CD8-positive, alpha-beta memory T cell (primary cell): ENCODE measurements at regions not wholly inside any gene's neighbourhood (a gene's known extent, or its start where the extent isn't known, plus 50 kb on each side); places are given as distances from the start of the nearest gene placed in this dataset.

Experiments used
- CTCF ChIA-PET: fragments of 350-600 bp; sonication (Branson Sonifier 250); formaldehyde crosslinking; loops from one replicate; lab custom pipeline; 2021; ENCODE audit warnings: antibody characterized with exemption; lab: Charles Lee
- POLR2A ChIA-PET: fragments of 350-600 bp; sonication (Branson Sonifier 250); formaldehyde crosslinking; loops from one replicate; lab custom pipeline; 2021; ENCODE audit warnings: antibody characterized with exemption; lab: Charles Lee
- DNase-seq, 5 donors: peaks; one replicate each; pipeline versions ENCODE4 v3.0.0 to v3.0.0-alpha.2; 2020 to 2022; ENCODE audit warnings: mixed read lengths in 1 of 5
- H3K27ac ChIP-seq: one replicate; pipeline ENCODE4 v1.7.0; 2013; ENCODE audit warnings: low read depth, mild to moderate bottlenecking, low read length, moderate library complexity
- H3K27me3 ChIP-seq: 2 replicates; pipeline ENCODE4 v1.7.0; 2013; ENCODE audit warnings: low read length, mild to moderate bottlenecking; ENCODE audit not compliant: insufficient read depth, poor library complexity, severe bottlenecking
- H3K36me3 ChIP-seq: 2 replicates; pipeline ENCODE4 v1.7.0; 2013; ENCODE audit warnings: mild to moderate bottlenecking, low read length, moderate library complexity; ENCODE audit not compliant: insufficient read depth
- H3K4me1 ChIP-seq: 2 replicates; pipeline ENCODE4 v1.7.0; 2013; ENCODE audit warnings: mild to moderate bottlenecking, low read length, moderate library complexity; ENCODE audit not compliant: insufficient read depth
- H3K4me3 ChIP-seq: 2 replicates; pipeline ENCODE4 v1.7.0; 2013; ENCODE audit warnings: mild to moderate bottlenecking, low read length
- H3K9me3 ChIP-seq: 2 replicates; pipeline ENCODE4 v1.7.0; 2013; ENCODE audit warnings: mild to moderate bottlenecking, low read length
- H3K27ac Mint-ChIP-seq, 8 donors: one replicate each; pipeline ENCODE4 v1.8.0; 2020 to 2021; ENCODE audit warnings: mixed read lengths in 8 of 8, mild to moderate bottlenecking in 6 of 8, inconsistent platforms in 3 of 8, moderate library complexity in 3 of 8
- H3K27me3 Mint-ChIP-seq, 2 donors: one replicate each; pipeline ENCODE4 v1.8.0; 2020 to 2021; ENCODE audit warnings: mixed read lengths in 2 of 2, mild to moderate bottlenecking in 1 of 2, moderate library complexity in 1 of 2
- H3K36me3 Mint-ChIP-seq, 3 donors: one replicate each; pipeline ENCODE4 v1.8.0; 2020 to 2021; ENCODE audit warnings: mixed read lengths in 3 of 3, inconsistent platforms in 1 of 3, mild to moderate bottlenecking in 1 of 3
- H3K4me1 Mint-ChIP-seq, 3 donors: one replicate each; pipeline ENCODE4 v1.8.0; 2020 to 2021; ENCODE audit warnings: mixed read lengths in 3 of 3, inconsistent platforms in 1 of 3, mild to moderate bottlenecking in 1 of 3
- H3K4me3 Mint-ChIP-seq, 7 donors: one replicate each; pipeline ENCODE4 v1.8.0; 2020 to 2021; ENCODE audit warnings: mixed read lengths in 7 of 7, mild to moderate bottlenecking in 6 of 7, moderate library complexity in 4 of 7, inconsistent platforms in 2 of 7
- H3K9me3 Mint-ChIP-seq, 5 donors: one replicate each; pipeline ENCODE4 v1.8.0; 2020 to 2022; ENCODE audit warnings: mixed read lengths in 5 of 5, mild to moderate bottlenecking in 3 of 5, moderate library complexity in 2 of 5, inconsistent platforms in 1 of 5

DNA sequence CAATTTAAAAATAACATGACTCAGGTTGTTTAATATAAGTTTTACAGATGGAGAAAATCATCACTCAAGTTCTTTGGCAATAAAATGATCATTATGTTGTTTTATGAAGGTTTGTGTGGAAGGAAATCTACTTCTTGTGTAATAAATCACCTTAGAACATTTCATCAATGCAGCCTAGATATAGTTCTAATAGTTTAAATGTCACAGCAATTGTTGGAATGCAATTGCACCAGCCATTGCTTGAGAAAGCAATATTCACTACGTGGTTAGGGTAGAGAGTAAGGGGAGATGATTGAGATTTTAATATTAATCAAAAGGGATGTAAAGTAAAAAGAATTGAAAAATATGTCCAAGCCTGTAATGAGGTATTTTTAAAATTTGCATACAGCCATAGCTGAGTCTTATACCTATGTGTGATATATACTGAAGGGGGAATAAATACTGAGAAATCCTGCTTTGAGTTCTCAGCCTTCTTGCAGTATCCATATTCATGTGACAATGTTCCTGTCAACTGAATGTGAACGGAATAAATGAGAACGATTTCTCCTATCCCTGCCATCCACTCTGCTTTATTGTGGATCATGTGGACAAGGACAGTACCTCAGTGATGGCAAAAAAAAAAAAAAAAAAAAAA, 257.9 kb downstream of the OTOL1 start:
- DNase-seq: no peak
- CTCF ChIA-PET: no interaction called here
- Mint-ChIP-seq H3K27me3 (no peaks in the 10 kb centered on the region), H3K9me3 (peaks cover 0 to 9% (median 3%) of the 10 kb centered on the region in 5 donors), H3K27ac (no peak overlapping the region), H3K36me3 (no peaks in the 10 kb centered on the region), H3K4me1 (no peaks in the 10 kb centered on the region), H3K4me3 (no peak overlapping the region)
- Histone ChIP-seq H3K27ac (no peak overlapping the region), H3K4me3 (no peak overlapping the region), H3K36me3 (no peaks in the 10 kb centered on the region), H3K27me3 (no peaks in the 10 kb centered on the region), H3K4me1 (no peaks in the 10 kb centered on the region), H3K9me3 (no peaks in the 10 kb centered on the region)
- POLR2A ChIA-PET: no interaction called here

DNA sequence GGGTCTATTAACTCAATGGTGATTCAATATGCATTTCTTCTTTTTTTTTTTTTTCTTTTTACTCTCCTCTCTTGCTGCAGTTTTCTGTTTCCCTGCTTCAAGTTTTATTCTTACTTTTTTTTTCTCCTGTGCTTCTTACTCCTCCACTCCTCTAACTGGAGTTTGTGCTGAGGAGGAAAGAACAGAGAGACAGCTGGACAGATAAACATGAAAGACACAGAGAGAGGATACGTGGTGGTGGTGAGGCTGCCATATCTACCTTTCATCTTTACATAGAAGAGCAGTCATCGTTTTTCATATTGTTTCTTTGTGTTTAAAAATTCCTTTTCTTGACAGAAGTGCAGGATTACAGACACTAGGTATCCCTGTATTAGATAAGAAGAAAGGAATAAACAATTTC, 262.8 kb downstream of the OTOL1 start:
- DNase-seq: no peak
- POLR2A ChIA-PET: no interaction called here
- no peak overlapping the region for H3K27ac Mint-ChIP-seq
- H3K27me3 Mint-ChIP-seq: no peaks in the 10 kb centered on the region
- no peak overlapping the region for H3K4me3 Mint-ChIP-seq
- Histone ChIP-seq H3K9me3 (no peaks in the 10 kb centered on the region), H3K36me3 (no peaks in the 10 kb centered on the region), H3K27me3 (no peaks in the 10 kb centered on the region), H3K27ac (no peak overlapping the region), H3K4me3 (no peak overlapping the region), H3K4me1 (no peaks in the 10 kb centered on the region)
- H3K36me3 Mint-ChIP-seq: no peaks in the 10 kb centered on the region
- peaks cover 0 to 7% (median 4%) of the 10 kb centered on the region in 5 donors for H3K9me3 Mint-ChIP-seq
- CTCF ChIA-PET: no interaction called here
- H3K4me1 Mint-ChIP-seq: no peaks in the 10 kb centered on the region

DNA sequence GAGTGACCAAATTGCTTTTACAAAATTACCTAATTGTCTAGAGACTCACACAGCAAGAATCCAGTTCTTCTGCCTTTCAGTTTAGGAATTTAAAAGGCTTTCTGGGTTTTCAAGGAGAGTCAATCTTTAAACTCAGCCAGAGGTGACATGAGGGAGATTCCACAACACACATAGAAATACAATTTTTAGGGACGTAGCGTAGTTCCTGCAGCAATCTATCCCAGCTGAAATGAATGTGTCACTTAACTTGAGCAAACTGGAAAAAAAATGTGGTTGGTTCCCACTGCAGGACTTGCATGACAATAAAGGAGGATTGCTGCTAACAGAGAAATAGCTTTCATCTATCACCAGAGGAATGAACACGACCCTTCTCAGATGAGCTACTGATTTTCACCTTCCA, 269.7 kb downstream of the OTOL1 start:
- no peak overlapping the region for H3K27ac Mint-ChIP-seq
- H3K27me3 Mint-ChIP-seq: no peaks in the 10 kb centered on the region
- POLR2A ChIA-PET: no interaction called here
- Histone ChIP-seq H3K27ac (no peak overlapping the region), H3K4me3 (no peak overlapping the region), H3K36me3 (no peaks in the 10 kb centered on the region), H3K9me3 (no peaks in the 10 kb centered on the region), H3K27me3 (no peaks in the 10 kb centered on the region), H3K4me1 (no peaks in the 10 kb centered on the region)
- CTCF ChIA-PET: no interaction called here
- DNase-seq: no peak
- no peak overlapping the region for H3K4me3 Mint-ChIP-seq
- no peaks in the 10 kb centered on the region for H3K4me1 Mint-ChIP-seq
- H3K9me3 Mint-ChIP-seq: peaks cover 0 to 4% (median 0%) of the 10 kb centered on the region in 5 donors
- H3K36me3 Mint-ChIP-seq: no peaks in the 10 kb centered on the region

DNA sequence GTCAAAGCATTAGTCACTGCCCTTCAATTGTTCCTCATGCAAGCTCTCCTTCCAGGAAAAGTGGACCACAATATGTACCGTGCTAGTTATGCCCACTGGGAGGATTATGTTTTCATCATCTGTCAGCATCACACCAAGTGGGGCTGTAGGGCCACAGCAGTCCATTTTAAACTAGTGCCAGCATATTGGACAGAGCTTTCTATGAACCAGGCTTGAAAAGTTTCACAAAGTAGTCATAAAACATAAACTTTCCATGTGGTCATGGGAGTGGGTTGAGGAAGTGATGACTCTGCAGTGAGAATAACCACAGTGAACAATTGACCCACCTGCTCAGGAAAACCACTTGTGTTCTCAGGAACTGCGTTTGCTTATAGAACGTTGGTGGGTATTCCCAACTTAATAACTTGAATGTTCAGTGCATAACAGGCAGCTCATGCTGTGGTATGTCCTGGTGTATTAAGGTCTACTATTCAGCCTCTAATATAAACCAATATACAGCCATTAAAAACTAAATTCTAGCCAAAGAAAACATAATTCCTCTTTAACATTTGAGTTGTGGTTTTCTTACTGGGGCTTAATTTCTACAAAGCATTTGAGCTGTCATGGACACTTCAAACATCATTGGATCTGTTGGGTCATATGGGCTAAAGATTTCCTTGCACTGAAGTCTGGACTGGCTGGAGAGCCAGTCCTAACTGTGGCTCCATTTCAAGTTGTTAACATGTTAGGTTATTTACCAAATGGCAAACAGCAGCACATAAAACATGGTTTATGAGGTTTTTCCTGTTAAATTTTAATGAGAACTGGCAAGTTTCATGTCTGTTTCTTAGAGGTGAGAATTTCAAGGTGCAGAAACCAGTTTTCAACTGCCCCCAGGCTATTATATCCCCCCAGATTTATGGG, 274.1 kb downstream of the OTOL1 start:
- Mint-ChIP-seq H3K27me3 (no peaks in the 10 kb centered on the region), H3K27ac (no peak overlapping the region), H3K4me1 (no peaks in the 10 kb centered on the region), H3K36me3 (no peaks in the 10 kb centered on the region), H3K4me3 (no peak overlapping the region), H3K9me3 (peaks cover 0 to 10% (median 1%) of the 10 kb centered on the region in 5 donors)
- no peaks in the 10 kb centered on the region for H3K27me3 ChIP-seq
- ChIA-PET CTCF (no interaction called here), POLR2A (interaction anchor here (0.5 kb wide), 1 partner anchor 291 kb away, joined by 6 read pairs; no protein-coding TSS in a partner anchor)
- H3K9me3 ChIP-seq: no peaks in the 10 kb centered on the region
- H3K4me3 ChIP-seq: no peak overlapping the region
- no peaks in the 10 kb centered on the region for H3K4me1 ChIP-seq
- H3K27ac ChIP-seq: no peak overlapping the region
- H3K36me3 ChIP-seq: no peaks in the 10 kb centered on the region
- DNase-seq: no peak

DNA sequence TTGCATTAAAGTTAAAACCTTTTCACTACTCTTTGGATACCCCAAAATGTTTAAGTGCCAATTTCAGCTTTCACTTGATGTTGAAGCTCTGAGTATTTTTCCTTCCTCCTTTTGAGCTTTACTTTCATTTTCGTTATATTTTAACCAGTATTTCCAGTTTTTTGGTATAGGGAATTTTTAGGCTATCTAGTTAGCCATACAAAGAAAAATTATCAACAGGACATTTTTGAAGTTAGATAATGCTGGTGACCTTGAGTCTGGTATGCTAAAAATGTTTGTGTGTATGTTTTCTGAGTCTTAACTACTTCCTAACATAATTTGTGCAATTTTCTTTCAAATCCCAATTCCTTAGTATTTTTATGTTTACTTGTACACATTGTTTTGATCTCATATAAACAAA, 284.8 kb downstream of the OTOL1 start:
- no peaks in the 10 kb centered on the region for H3K27me3 Mint-ChIP-seq
- H3K27ac ChIP-seq: no peak overlapping the region
- no peaks in the 10 kb centered on the region for H3K36me3 Mint-ChIP-seq
- POLR2A ChIA-PET: no interaction called here
- H3K4me1 Mint-ChIP-seq: no peaks in the 10 kb centered on the region
- H3K27ac Mint-ChIP-seq: no peak overlapping the region
- H3K9me3 Mint-ChIP-seq: peaks cover 0 to 20% (median 6%) of the 10 kb centered on the region in 5 donors
- no peak for DNase-seq
- H3K9me3 ChIP-seq: no peaks in the 10 kb centered on the region
- H3K4me3 Mint-ChIP-seq: no peak overlapping the region
- H3K4me1 ChIP-seq: no peaks in the 10 kb centered on the region
- no peaks in the 10 kb centered on the region for H3K27me3 ChIP-seq
- CTCF ChIA-PET: no interaction called here
- H3K4me3 ChIP-seq: no peak overlapping the region
- no peaks in the 10 kb centered on the region for H3K36me3 ChIP-seq

DNA sequence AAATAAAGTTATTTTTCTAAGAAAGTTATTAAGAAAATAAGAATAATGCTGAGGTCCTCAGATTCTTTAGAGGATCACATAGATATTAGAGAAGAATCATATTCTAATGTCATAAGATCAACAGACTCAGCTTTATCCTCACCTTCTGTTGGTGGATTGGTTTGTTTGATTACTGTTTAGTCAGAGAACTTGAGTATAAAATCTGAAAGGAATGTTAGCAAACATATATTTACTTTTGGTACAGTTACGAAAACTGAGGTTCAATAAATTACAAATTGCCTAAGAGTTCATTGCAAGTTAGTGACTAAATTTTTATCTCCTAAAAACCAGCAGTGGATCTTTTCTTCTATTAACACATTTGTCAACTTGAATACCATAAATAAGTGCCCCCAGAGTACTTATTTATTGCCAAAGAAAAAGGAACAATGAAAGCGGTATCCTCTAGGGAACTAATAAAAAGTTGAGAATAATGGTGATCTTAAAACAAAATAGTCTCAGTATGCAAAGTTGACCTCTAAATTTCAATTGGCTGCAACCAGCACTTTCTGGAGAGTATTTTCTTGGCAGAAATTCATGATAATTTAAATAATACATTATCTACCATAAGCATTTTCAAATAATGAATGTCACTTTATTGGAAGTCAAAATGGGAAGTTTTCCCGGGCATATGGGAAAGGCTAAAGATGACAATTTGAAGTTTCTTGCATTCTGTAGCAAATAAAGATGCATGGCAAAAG, 296.8 kb downstream of the OTOL1 start:
- Histone ChIP-seq H3K4me1 (no peaks in the 10 kb centered on the region), H3K4me3 (no peak overlapping the region), H3K36me3 (no peaks in the 10 kb centered on the region), H3K27ac (no peak overlapping the region), H3K27me3 (no peaks in the 10 kb centered on the region), H3K9me3 (no peaks in the 10 kb centered on the region)
- H3K36me3 Mint-ChIP-seq: no peaks in the 10 kb centered on the region
- H3K27me3 Mint-ChIP-seq: peaks cover 0 to 2% of the 10 kb centered on the region in 2 donors
- H3K4me1 Mint-ChIP-seq: no peaks in the 10 kb centered on the region
- ChIA-PET CTCF (no interaction called here), POLR2A (no interaction called here)
- H3K27ac Mint-ChIP-seq: no peak overlapping the region
- no peak for DNase-seq
- H3K9me3 Mint-ChIP-seq: peaks cover 0 to 9% (median 5%) of the 10 kb centered on the region in 5 donors
- no peak overlapping the region for H3K4me3 Mint-ChIP-seq

DNA sequence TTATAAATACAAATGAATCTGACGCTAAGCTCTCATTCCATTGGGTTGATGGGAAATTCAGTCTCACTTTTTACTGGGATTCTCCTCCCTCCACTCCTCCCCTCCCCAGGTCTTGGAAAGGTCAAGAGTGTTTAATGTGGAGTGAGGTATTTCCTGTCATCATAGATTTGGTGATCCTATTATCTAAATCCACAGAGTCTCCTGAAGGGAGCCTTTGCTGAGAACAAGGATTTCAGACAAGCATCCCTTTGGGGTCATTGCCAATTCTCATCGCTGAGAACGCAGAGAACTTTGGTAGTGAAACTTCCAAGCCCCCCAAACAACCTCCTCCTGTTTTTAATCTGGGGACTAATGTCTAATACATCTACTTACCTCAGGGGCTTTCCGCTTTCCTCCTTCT, 297.9 kb downstream of the OTOL1 start:
- Mint-ChIP-seq H3K27ac (no peak overlapping the region), H3K36me3 (no peaks in the 10 kb centered on the region), H3K27me3 (no peaks in the 10 kb centered on the region), H3K9me3 (peaks cover under 1 to 5% (median 3%) of the 10 kb centered on the region in 5 donors), H3K4me1 (no peaks in the 10 kb centered on the region), H3K4me3 (no peak overlapping the region)
- Histone ChIP-seq H3K4me1 (no peaks in the 10 kb centered on the region), H3K27me3 (no peaks in the 10 kb centered on the region), H3K27ac (no peak overlapping the region), H3K36me3 (no peaks in the 10 kb centered on the region), H3K9me3 (no peaks in the 10 kb centered on the region), H3K4me3 (no peak overlapping the region)
- no peak for DNase-seq
- CTCF ChIA-PET: no interaction called here
- POLR2A ChIA-PET: no interaction called here

DNA sequence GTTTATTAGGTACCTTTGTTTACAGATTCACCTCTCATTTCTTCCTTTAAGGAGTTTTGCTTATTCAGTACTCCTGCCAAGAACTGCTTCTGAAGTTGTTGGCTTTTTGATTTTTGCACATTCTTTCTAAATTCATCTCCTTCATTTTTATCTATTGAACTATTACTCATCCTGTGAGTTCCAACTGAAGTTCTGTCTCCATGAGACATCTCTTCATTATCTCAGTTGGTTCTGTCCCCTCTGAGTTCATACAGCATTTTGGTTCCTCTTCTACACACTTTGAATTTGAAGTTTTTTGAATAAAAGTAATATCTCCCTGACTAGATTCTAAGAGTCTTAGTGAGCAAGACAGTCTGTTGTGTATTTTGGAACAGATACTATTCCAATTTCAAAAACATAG, 299.7 kb downstream of the OTOL1 start:
- Histone ChIP-seq H3K27ac (no peak overlapping the region), H3K36me3 (no peaks in the 10 kb centered on the region), H3K9me3 (no peaks in the 10 kb centered on the region), H3K4me1 (no peaks in the 10 kb centered on the region), H3K27me3 (no peaks in the 10 kb centered on the region), H3K4me3 (no peak overlapping the region)
- Mint-ChIP-seq H3K9me3 (peaks cover 3 to 8% (median 5%) of the 10 kb centered on the region in 5 donors), H3K27ac (no peak overlapping the region), H3K4me3 (no peak overlapping the region), H3K36me3 (no peaks in the 10 kb centered on the region), H3K4me1 (no peaks in the 10 kb centered on the region), H3K27me3 (no peaks in the 10 kb centered on the region)
- ChIA-PET POLR2A (no interaction called here), CTCF (no interaction called here)
- DNase-seq: no peak
